Calu3 (cell line): ENCODE measurements at regions not wholly inside any gene's neighbourhood (a gene's known extent, or its start where the extent isn't known, plus 50 kb on each side); places are given as distances from the start of the nearest gene placed in this dataset.

ENCODE experiments used
- BruUV-seq: library from RNA; stranded (reverse); fragments of 400-500 nt; replicated peaks from 2 replicates; lab custom pipeline; 2021; lab: Mats Ljungman, UMichigan
- CTCF ChIA-PET: fragments of 300-600 bp; sonication (Branson Sonifier 250); formaldehyde crosslinking; loops from one replicate; lab custom pipeline; 2022; ENCODE audit warnings: antibody characterized with exemption; lab: Charles Lee
- DNase-seq: peaks from one replicate; pipeline ENCODE4 v3.0.0; 2022
- H3K27ac Mint-ChIP-seq: one replicate; pipeline ENCODE4 v1.8.0; 2022; ENCODE audit warnings: mixed read lengths; ENCODE audit not compliant: unreplicated experiment
- H3K27me3 Mint-ChIP-seq: one replicate; pipeline ENCODE4 v1.8.0; 2022; ENCODE audit warnings: mixed read lengths; ENCODE audit not compliant: unreplicated experiment
- H3K36me3 Mint-ChIP-seq: one replicate; pipeline ENCODE4 v1.8.0; 2022; ENCODE audit warnings: mild to moderate bottlenecking, moderate library complexity, mixed read lengths; ENCODE audit not compliant: insufficient read depth, unreplicated experiment
- H3K4me1 Mint-ChIP-seq: one replicate; pipeline ENCODE4 v1.8.0; 2022; ENCODE audit warnings: mild to moderate bottlenecking, low read depth, mixed read lengths; ENCODE audit not compliant: unreplicated experiment
- H3K4me3 Mint-ChIP-seq: one replicate; pipeline ENCODE4 v1.8.0; 2022; ENCODE audit warnings: mild to moderate bottlenecking, low read depth, moderate library complexity, mixed read lengths; ENCODE audit not compliant: unreplicated experiment
- H3K9me3 Mint-ChIP-seq: one replicate; pipeline ENCODE4 v1.8.0; 2022; ENCODE audit warnings: low read depth, mixed read lengths; ENCODE audit not compliant: unreplicated experiment
- intact Hi-C: fragments of 100-400 bp; cut with micrococcal nuclease; formaldehyde crosslinking; loops from one replicate; pipeline ENCODE4 v1.10.0; 2022; ENCODE audit not compliant: unreplicated experiment
- TF ChIP-seq, protein P1 (sequence below): fragments of 200-600 bp; IDR thresholded peaks from one replicate; pipeline ENCODE4 v1.8.0; 2022; ENCODE audit warnings: antibody characterized with exemption; ENCODE audit not compliant: unreplicated experiment

DNA sequence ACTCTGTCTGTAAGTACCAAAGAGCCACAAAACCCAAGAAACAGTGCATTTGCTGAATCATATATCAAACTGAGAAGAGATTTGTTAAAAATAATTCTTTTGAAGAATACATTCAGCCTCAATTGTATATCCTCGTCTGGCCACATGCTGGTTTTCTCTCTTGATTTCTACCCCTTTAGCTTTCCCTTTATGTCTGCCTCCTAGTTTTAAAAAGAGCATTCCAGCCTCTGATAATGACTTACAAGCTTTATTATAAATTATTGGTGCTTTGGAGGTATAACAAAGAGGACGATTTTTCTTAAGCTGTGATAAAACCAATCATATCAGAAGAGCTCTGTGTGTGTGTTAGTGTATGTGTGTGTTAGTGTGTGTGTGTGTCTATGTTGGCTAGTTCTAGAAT, 70.4 kb upstream of the ROBO2 start:
- intact Hi-C loops = no loop called here
- TF ChIP-seq, protein P1, sequence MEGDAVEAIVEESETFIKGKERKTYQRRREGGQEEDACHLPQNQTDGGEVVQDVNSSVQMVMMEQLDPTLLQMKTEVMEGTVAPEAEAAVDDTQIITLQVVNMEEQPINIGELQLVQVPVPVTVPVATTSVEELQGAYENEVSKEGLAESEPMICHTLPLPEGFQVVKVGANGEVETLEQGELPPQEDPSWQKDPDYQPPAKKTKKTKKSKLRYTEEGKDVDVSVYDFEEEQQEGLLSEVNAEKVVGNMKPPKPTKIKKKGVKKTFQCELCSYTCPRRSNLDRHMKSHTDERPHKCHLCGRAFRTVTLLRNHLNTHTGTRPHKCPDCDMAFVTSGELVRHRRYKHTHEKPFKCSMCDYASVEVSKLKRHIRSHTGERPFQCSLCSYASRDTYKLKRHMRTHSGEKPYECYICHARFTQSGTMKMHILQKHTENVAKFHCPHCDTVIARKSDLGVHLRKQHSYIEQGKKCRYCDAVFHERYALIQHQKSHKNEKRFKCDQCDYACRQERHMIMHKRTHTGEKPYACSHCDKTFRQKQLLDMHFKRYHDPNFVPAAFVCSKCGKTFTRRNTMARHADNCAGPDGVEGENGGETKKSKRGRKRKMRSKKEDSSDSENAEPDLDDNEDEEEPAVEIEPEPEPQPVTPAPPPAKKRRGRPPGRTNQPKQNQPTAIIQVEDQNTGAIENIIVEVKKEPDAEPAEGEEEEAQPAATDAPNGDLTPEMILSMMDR = no peak
- Mint-ChIP-seq H3K4me3 (no peak overlapping the region), H3K4me1 (no peaks in the 10 kb centered on the region), H3K36me3 (no peaks in the 10 kb centered on the region), H3K9me3 (no peaks in the 10 kb centered on the region), H3K27me3 (no peaks in the 10 kb centered on the region), H3K27ac (no peak overlapping the region)
- DNase-seq = no peak
- no TSS peak for BruUV-seq
- CTCF ChIA-PET = no interaction called here

DNA sequence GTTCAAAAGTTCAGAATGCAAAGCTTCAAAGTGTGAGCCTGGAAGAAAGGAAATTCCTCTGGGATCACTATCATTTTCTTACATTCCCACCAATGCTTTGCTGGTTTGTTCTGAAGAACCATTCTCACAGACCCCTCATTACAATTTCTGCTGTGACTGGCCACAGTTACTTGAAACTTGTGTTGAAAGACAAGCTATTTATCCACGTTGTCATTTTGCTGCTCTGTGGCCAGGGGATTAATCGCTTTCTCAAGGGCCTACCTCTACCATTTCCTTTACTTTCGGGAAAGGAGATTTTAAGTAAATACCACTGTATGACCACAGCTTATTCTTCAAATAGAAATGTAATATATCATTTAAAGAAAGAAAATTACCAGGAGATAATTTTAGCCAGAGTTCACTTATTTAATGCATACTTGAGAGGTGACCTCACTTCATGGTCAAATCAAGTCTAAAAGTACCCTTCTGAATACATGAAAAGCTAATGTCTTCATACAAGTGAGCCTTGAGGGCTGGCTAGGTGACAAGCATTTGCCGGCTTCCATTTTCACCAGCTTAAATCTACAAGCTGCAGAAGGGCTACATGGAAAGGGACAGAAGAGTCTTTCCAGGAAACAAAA, 69.8 kb upstream of the ROBO2 start:
- intact Hi-C loops = no loop called here
- Mint-ChIP-seq H3K4me1 (no peaks in the 10 kb centered on the region), H3K4me3 (no peak overlapping the region), H3K36me3 (no peaks in the 10 kb centered on the region), H3K27me3 (no peaks in the 10 kb centered on the region), H3K27ac (no peak overlapping the region), H3K9me3 (no peaks in the 10 kb centered on the region)
- TF ChIP-seq, protein P1 = no peak
- CTCF ChIA-PET = no interaction called here
- BruUV-seq = no TSS peak
- no peak for DNase-seq

DNA sequence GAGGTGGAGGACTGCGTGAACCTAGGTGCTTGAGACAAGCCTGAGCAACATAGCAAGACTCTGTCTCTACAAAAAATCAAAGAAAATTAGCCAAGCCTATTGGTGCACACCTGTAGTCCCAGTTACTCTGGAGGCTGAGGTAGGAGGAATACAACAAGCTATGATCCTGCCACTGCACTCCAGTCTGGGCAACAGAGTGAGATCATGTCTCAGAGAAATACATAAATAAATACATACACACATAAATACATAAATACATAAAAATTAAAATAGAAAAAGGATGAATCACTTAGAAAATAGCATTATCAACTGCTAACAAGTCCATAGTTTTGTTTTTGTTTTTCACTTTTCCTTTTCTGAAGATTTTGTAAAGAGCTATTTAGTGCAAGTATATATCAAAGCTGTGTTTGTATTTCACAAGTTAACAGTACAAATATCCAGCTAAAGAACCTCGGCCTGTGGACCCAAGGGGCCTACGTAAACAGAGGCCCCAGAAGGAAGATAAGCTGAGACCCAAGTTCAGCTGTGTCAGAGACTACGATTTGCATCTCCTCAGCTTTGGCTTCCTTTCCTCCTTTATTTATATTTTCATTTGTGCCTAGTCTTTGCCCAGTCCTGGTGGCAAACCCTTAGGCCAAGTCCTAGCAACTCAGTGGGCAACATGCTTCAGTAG, 67.1 kb upstream of the ROBO2 start:
- H3K27ac Mint-ChIP-seq = no peak overlapping the region
- DNase-seq = no peak
- TF ChIP-seq, protein P1 = no peak

DNA sequence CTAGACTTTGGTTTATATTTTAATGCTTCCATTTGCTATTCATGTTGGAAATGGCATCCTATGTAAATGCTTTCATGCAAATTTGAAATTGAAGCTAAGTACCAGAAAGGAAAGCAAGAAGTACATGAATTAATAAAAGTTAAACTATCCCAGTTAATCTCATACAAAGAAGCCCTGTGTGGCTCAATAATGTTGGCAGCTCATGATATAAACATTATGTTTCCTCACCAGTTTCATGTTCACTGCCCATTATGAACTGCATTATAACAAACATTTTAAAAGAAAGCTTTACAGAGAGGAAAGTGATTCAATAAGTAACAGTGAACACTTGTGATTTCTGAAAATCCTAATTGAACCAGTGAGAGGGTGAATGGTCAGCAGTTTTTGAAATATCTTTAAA, 62.9 kb upstream of the ROBO2 start:
- Mint-ChIP-seq H3K27ac (no peak overlapping the region), H3K4me1 (no peaks in the 10 kb centered on the region), H3K36me3 (no peaks in the 10 kb centered on the region), H3K4me3 (no peak overlapping the region), H3K27me3 (no peaks in the 10 kb centered on the region), H3K9me3 (no peaks in the 10 kb centered on the region)
- TF ChIP-seq, protein P1 = no peak
- no TSS peak for BruUV-seq
- no peak for DNase-seq
- CTCF ChIA-PET = no interaction called here
- intact Hi-C loops = no loop called here

More for the DNA sequence above, 67.1 kb upstream of the ROBO2 start:
- no TSS peak for BruUV-seq
- intact Hi-C loops = no loop called here
- Mint-ChIP-seq H3K4me1 (no peaks in the 10 kb centered on the region), H3K36me3 (no peaks in the 10 kb centered on the region), H3K9me3 (no peaks in the 10 kb centered on the region), H3K27me3 (no peaks in the 10 kb centered on the region), H3K4me3 (no peak overlapping the region)
- CTCF ChIA-PET = no interaction called here
